Stimulated activated CD4-positive, alpha-beta T cell treated with anti-CD3 and anti-CD28 coated beads, Interleukin-1b, Interleukin-23, amount 100 ng/mL, for 24 hours (primary cell): ENCODE measurements at regions not wholly inside any gene's neighbourhood (a gene's known extent, or its start where the extent isn't known, plus 50 kb on each side); places are given as distances from the start of the nearest gene placed in this dataset.

ENCODE experiments used
- DNase-seq, 4 experiments: peaks; one replicate each; pipeline ENCODE4 v3.0.0-alpha.2; 2020; ENCODE audit warnings: low read depth in 4 of 4, low spot score in 1 of 4

DNA sequence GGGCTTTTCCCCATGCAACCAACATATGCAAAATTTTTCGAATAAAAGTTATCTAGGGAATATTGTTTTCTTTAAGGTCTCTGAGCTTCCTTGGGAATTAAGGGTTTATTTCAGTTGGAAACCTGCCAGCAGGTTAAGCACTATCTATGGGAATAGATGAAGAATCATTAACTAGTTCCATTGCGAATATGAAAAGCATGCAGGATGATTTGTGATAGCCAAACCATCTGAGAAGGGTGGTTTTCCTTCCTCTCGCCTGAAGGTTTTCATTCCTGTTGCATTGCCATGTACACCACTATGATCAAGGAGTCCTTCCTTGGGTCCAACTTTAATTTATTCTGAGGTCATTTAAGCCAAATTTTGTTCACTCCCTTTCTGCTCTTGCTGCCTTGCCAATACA lies 184.9 kb downstream of the NR2F2 start:
- DNase-seq, result no peak

- no peak for DNase-seq
Observed at GRCh38 chr15:96521386-96521785, 190.9 kb downstream of the NR2F2 start.

- DNase-seq, result no peak
Observed at GRCh38 chr15:96524676-96525417, 194.3 kb downstream of the NR2F2 start.

DNA sequence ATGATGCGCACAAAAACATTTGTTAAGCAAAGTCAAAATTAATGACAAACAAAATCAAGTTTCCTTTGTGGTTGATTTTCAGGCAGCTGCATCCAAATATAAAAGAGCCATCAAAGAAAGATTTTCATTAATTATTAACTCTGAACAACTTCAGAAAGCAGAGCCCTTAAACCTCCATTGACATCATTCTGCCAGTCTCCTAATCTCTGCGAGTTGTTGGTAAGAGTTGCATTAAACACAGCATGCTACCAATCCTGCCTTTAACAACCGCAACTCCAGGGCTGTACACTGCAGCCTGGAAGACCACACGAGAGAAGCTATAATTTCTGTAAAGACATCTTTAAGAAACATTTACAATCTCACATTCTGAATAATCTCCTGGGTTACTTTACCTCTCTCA lies 204.6 kb downstream of the NR2F2 start:
- DNase-seq, result no peak

DNA sequence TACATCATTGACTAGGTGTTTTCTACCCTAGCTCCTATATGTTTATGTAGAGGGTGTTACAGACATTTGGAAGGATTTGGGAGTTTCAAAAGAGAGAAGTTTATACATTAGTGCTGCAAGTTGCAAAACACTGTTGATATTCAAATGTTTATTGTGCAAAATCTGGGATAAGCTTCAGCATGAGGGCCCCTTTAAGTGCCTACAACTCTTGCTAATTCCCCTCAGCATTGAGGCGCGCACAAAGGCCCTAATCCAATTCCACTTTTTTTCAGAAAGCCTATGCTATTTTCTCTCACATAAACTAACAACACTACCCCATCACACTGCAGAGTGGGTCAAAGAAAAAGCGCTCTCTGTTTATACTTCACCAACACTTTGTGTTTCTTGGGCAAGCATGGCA lies 208.0 kb downstream of the NR2F2 start:
- no peak for DNase-seq

DNA sequence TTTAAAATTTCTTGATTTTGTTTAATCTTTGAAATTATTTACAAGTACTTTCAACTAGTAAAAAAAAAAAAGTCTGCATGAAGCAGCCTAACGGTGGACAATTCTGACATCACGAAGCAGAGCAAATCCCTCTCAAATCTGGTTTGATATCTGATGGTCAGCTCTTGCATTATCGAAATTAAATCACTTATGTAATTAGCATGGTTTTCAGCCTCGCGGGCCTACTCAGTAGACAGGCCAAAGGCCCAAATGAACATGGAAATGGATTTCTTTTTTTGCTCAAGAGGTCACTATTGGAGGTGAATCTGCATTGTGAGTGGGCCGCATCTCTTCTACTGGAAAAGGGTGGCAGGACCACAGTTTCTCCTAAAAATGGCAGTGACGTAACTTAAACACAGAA lies 209.8 kb downstream of the NR2F2 start:
- no peak for DNase-seq

GRCh38 chr15:96542130-96542770 lies 211.8 kb downstream of the NR2F2 start:
- DNase-seq, result no peak

DNA sequence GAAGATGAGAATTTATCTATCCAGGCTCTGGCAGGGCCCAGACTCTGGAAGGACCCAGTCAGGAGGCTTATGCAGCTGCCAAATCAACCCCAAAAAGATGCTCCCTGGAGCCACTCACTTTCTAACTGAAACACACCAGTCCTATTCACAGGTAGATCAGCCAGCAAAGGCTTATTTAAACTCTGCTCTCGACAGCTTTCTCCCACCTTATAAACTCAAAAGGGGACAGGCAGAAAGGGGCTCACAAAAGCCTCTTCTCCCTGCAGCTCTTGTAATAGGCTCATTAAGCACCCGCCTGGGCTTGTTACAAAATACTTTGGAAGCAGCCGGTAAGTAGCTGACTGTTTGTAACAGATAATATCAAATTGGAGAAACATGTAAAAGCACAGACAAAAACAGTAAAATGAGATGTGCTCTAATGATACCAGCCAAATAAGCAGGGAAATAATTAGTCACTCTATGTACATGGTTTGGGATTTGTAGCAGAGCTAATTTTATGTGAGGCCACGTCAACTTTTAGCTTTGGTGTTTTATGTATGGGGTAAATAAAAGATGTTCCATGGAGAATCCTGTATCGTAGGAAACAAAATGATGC lies 213.8 kb downstream of the NR2F2 start:
- DNase-seq, result no peak

DNA sequence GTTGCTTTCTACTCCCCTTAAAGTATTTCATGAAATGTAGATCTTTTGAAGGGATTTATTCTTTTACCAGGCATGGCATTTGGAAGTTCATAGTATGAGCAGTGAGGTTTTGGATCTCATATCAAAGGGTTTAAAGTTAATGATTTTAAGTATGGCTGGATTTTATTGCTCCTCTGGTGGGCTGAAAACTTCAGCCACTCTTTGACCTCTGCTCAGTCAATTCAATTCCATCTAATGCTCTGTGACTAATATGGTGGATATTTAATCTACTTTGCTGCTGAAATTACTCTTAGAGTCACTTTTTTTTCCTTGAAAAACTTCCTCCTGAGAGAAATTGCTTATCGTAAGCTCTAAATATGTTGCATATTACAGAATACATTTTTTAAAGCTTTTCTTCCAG lies 218.6 kb downstream of the NR2F2 start:
- no peak for DNase-seq

DNA sequence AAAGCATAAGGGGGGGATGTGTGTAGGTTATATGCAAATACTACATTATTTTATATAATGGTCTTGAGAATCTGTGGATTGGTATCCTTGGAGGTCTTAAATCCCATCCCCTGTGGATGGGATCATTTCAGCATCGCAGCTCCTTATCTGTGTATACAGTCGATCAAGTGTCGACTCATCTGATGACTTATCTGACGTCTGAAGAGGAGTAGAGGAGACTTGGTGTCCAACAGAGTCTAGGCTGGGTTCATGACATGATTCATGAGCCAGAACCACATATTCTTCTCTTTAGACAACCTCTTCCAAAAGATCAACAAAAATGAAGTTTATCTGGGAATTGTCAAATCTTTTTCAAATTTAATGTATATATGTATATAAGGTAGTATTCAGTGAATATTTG lies 220.7 kb downstream of the NR2F2 start:
- no peak for DNase-seq

DNA sequence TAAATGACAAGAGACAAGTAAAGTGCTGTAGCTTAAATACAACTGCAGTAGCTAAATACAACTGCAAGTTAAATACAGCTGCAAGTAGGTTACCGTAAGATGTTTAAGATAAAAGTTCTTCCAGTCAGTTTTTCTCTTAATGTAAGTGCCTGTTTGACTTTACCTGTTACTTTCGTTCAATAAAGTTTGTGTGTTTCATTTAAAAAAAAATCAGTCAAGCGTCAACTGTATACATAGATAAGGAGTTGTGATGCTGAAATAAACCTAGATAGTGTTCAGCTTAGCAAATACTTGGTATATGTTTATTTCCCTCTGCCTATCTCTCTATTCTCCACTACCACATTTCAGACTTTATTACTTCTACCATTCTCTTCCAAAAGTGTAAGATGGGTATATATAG lies 221.2 kb downstream of the NR2F2 start:
- DNase-seq, result no peak

DNA sequence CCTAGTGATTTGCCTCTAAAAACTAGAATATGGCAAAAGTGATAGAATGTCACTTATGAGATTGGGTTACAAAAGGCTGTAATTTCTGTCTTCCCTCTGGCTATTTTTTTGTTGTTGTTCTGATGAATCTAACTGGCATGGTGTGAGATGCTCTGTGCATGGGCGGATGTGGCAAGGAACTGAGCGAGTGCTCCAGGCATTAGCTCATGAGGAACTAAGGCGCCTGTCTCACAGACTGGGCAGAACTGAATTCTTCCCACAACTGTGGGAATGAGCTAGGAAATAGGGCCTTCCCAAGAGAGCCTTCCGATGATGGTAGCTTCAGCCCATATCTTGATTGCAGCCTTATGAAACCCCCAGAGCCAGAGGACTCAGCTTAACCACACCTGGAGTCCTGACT lies 222.5 kb downstream of the NR2F2 start:
- no peak for DNase-seq

GRCh38 chr15:96553451-96553850 lies 223.0 kb downstream of the NR2F2 start:
- DNase-seq, result no peak

DNA sequence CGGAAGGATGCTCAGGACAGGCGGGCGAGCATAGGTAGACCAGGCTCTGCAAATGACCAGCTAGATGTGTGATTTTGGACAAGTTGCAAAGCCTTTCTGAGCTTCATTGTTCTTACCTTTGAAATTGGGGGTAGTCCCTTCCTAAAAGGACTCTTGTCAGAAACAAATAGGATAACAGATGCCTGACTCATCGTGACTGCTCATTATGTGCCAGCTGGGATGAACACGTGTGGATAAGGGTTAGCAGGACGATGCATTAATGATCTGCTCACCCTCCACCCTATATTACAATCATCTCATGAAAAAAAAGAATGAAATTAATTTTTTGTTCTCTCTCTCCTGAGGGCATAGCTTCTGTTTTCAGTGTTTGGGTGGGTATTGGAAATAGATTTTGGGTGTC lies 223.4 kb downstream of the NR2F2 start:
- DNase-seq, result no peak

- no peak for DNase-seq
Observed at GRCh38 chr15:96554541-96554940, 224.0 kb downstream of the NR2F2 start.

DNA sequence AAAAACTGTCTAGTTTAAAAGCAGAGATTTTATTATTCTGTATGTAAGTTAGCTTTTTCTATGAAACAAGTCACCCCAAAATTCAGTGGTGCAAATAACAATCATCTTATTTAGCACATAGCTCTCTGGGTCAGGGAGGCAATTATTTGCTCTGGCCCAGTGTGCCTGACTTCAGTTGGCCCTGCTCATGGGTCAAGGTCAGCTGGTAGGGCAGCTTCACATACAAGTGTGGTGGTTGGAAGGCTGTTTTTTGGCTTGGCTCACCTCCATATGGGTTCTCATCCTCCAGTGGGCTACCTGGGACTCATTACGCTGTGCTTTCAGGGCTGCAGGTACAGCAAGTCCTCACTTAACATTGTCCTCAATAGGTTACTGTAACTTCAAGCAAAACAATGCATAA lies 228.6 kb downstream of the NR2F2 start:
- no peak for DNase-seq

DNA sequence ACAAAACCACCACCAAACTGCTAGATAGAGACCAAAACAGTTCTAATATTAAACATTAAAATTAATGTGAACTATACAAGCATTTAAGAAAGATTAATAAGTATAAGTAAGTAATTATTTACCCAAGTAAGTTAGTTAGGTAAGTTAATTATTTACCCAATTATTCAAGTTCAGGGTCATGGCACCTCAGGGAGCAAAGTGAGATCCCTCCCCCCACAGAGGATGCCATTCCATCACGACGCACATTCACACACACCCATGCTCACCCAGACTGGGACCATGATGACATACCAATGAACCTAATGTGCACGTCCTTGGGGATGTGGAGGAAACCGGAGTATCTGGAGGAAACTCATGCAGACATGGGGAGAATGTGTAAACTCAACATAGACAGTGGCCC lies 229.1 kb downstream of the NR2F2 start:
- DNase-seq, result no peak

- DNase-seq, result no peak
Observed at GRCh38 chr15:96560246-96560895, 229.9 kb downstream of the NR2F2 start.

DNA sequence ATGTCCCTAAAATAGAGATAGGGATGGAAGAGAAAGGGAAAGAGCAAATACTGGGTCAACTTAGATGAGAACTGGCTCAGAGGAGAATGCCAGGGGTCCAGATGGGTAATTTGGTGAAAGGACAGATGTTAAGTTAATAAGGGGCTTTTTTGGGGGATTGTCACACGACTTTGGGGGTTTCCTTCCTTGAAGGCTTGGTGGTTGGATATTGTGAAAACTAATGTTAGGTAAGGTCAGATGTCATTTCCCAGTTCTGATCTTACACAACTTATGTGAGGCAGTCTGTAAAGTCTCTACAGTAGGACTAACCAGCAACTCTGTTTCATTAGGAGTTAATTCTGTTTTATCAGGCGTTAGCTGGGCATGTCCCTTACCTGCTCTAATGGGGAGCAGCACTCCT lies 231.1 kb downstream of the NR2F2 start:
- DNase-seq, result no peak

DNA sequence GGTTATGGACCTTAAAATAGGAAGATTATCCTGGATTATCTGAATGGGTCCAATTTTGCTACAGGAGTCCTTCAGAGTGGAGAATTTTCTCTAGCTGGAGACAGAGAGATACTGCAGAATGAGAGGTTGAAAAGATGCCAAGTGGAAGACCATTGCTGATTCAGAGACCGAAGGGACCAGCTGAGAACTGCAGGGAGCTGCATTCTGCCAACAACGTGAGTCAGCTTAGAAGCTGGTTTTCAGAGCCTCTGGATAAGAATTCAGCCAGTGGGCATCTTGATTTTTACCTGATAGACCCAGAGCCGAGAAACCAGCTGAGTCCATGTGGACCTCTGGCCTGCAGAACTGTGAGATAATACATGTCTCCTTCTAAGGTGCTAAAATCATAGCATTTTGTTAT lies 234.0 kb downstream of the NR2F2 start:
- DNase-seq, result no peak

DNA sequence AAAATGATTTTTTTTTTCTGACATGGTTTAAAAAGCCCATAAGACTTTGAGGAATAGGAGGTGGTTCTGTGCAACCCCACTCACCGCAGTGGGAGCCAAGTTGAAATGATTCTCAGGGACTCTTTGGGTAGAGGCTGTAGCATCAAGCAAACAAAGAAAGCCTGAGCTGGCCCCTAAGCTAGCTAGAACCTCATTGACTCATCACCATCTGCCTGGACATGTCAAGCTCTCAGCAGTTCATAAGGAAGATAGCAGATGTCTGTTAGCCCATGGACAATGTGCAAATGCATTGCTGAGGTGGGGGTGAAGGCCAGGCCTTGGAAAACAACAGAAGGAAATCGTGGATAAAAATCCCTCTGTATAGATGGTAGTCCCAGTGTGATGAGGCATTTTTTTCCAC lies 234.8 kb downstream of the NR2F2 start:
- DNase-seq, result no peak

GRCh38 chr15:96574782-96575181 lies 244.3 kb downstream of the NR2F2 start:
- no peak for DNase-seq
